ENCODE measurements at regions not wholly inside any gene's neighbourhood (a gene's known extent, or its start where the extent isn't known, plus 50 kb on each side); places are given as distances from the start of the nearest gene placed in this dataset.

- TF ChIP-seq POLR2A (IDR thresholded peaks at IDR 0.05), result no peak
- no peak for TF ChIP-seq CTCF (IDR thresholded peaks at IDR 0.05)
- no peak for TF ChIP-seq POLR2AphosphoS5 (IDR thresholded peaks at IDR 0.05)
- TF ChIP-seq EP300 (IDR thresholded peaks at IDR 0.05), result no peak
These were observed 276.8 kb upstream of the POU3F3 start for GRCh38 chr2:104577143-104577542.
